ENCODE measurements at regions not wholly inside any gene's neighbourhood (a gene's known extent, or its start where the extent isn't known, plus 50 kb on each side); places are given as distances from the start of the nearest gene placed in this dataset.
A peak's percentile ranks its signal among the peaks of the same experiment; 100 is the strongest.
"Not testable (repeated sequence)": the region's sequence is repeated elsewhere in the genome, so short reads cannot be mapped to it uniquely, and the experiment has no call there.

GRCh38 chr12:28689398-28690175, 459.5 kb upstream of the FAR2 start:
- no peak for DNase-seq (ENCODE audit: low read depth in 2 of 2)

- DNase-seq (ENCODE audit: low read depth in 2 of 2): no peak
Observed at GRCh38 chr12:28693565-28694219, 455.4 kb upstream of the FAR2 start.

- DNase-seq (ENCODE audit: low read depth in 2 of 2): no peak
Observed at GRCh38 chr12:28698553-28698952, 450.5 kb upstream of the FAR2 start.

GRCh38 chr12:28699029-28699428, 450.0 kb upstream of the FAR2 start:
- DNase-seq (ENCODE audit: low read depth in 2 of 2): no peak

- no peak for DNase-seq (ENCODE audit: low read depth in 2 of 2)
Observed at GRCh38 chr12:28700161-28700560, 448.9 kb upstream of the FAR2 start.

- no peak for DNase-seq (ENCODE audit: low read depth in 2 of 2)
Observed at GRCh38 chr12:28704477-28705169, 444.5 kb upstream of the FAR2 start.

GRCh38 chr12:28708918-28709371, 440.1 kb upstream of the FAR2 start:
- peak; percentile 83 to 84 for DNase-seq (ENCODE audit: low read depth in 2 of 2)

GRCh38 chr12:28709986-28710685, 438.9 kb upstream of the FAR2 start:
- DNase-seq (ENCODE audit: low read depth in 2 of 2): no peak

- DNase-seq (ENCODE audit: low read depth in 2 of 2): peak; percentile 82 to 83
Observed at GRCh38 chr12:28710882-28711281, 438.2 kb upstream of the FAR2 start.

GRCh38 chr12:28711421-28711820, 437.7 kb upstream of the FAR2 start:
- no peak for DNase-seq (ENCODE audit: low read depth in 2 of 2)

GRCh38 chr12:28742791-28743190, 406.3 kb upstream of the FAR2 start:
- DNase-seq (ENCODE audit: low read depth in 2 of 2): no peak

- no peak for DNase-seq (ENCODE audit: low read depth in 2 of 2)
Observed at GRCh38 chr12:28746734-28747325, 402.2 kb upstream of the FAR2 start.

- DNase-seq (ENCODE audit: low read depth in 2 of 2): no peak
Observed at GRCh38 chr12:28750946-28751685, 398.0 kb upstream of the FAR2 start.

GRCh38 chr12:28755027-28755426, 394.1 kb upstream of the FAR2 start:
- no peak for DNase-seq (ENCODE audit: low read depth in 2 of 2)

GRCh38 chr12:28759333-28759732, 389.7 kb upstream of the FAR2 start:
- DNase-seq (ENCODE audit: low read depth in 2 of 2): no peak

- not testable (repeated sequence) for DNase-seq (ENCODE audit: low read depth in 2 of 2)
Observed at GRCh38 chr12:28760040-28760903, 388.8 kb upstream of the FAR2 start.

- DNase-seq (ENCODE audit: low read depth in 2 of 2): not testable (repeated sequence)
Observed at GRCh38 chr12:28761897-28762296, 387.2 kb upstream of the FAR2 start.

GRCh38 chr12:28766398-28766797, 382.7 kb upstream of the FAR2 start:
- DNase-seq (ENCODE audit: low read depth in 2 of 2): no peak

GRCh38 chr12:28767836-28768348, 381.2 kb upstream of the FAR2 start:
- DNase-seq (ENCODE audit: low read depth in 2 of 2): no peak

- no peak for DNase-seq (ENCODE audit: low read depth in 2 of 2)
Observed at GRCh38 chr12:28770322-28770721, 378.8 kb upstream of the FAR2 start.

All from fibroblast of skin of left quadriceps (primary cell).